Islet precursor cell (in vitro differentiated cells): ENCODE measurements at regions not wholly inside any gene's neighbourhood (a gene's known extent, or its start where the extent isn't known, plus 50 kb on each side); places are given as distances from the start of the nearest gene placed in this dataset.

Experiments used
- DNase-seq: peaks from one replicate; pipeline ENCODE4 v3.0.0-alpha.2; 2018

DNA sequence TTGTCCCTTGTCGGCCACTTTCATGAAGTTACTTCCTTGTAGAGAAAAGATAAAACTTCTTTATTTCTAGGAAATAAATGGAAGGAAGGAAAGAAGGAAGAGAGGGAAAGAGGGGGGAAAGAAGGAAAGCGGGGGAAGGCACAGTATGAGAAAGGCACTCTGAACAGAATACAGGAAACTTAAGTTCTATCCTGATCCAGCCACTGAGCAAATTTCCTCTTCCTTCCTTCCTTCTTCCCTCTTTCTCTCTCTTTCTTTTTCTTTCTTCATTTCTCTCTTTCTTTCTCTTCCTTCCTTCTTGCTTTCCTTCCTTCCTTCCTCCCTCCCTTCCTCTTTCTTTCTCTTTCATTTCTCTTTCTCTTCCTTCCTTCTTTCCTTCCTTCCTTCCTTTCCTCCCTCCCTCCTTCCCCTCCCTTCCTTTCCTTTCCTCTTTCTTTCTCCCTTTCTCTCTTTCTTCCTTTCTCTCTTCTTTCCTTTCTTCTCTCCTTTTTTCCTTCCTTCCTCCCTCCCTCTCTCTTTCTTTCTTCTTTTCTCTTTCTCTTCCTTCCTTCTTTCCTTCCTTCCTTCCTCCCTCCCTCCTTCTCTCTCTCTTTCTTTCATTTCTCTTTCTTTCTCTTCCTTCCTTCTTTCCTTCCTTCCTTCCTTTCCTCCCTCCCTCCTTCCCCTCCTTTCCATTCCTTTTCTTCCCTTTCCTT lies 240.2 kb upstream of the BRINP1 start:
- DNase-seq = no peak

DNA sequence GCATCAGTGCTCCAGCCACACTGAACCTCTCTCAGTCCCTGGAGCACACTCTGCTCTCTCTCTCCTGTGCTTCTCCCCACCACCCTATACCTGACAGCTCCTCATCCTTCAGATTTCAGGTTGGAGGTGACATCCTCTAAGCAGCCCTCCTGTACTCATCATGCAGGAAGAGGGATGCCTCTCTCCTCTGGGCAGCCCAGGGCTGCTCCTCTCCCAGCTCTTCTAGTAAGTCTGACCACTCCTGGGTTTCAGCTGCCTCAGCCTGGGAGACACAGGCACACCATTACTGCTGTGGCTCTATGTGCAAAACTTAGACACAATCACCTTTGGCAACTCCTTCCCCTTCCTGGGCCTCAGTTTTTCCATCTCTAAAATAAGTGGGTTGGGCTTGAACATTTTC lies 232.4 kb upstream of the BRINP1 start:
- no peak for DNase-seq

DNA sequence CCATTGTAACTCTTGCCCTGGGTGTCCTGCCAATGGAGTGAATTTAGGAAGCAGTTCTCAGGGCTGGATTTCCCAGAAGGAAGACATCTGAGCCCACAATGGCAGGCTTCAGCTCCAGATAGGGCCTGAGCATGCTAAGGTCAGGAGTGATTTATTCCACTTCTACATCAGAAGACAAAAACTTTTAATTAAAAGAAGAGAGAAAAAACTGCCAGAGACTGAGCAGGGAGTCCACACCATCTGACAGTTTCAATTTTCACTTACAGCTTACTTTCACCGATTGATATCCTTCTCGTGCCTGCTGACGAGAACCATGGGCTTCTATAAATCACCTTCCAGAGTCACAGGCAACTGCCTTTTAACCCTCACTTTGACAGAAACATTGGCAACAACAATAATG lies 228.3 kb upstream of the BRINP1 start:
- DNase-seq = no peak

DNA sequence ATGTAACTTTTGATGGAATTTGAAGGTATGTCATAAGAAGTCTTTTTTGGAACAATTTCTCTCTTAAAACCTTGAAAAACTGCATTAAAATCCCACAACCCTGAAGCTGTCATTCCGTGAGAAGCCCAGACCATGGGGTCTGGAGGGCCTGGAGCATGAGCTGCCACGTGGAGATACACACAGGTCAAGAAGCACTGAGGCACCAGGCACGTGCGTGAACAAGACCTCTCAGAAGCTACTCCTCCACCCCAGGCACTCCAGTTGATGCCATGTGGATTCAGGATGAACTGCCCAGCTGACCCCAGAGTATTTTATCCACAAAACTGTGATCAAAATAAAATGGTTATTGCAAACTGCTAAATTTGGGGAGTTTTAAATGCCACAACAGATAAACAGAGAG lies 227.5 kb upstream of the BRINP1 start:
- no peak for DNase-seq

DNA sequence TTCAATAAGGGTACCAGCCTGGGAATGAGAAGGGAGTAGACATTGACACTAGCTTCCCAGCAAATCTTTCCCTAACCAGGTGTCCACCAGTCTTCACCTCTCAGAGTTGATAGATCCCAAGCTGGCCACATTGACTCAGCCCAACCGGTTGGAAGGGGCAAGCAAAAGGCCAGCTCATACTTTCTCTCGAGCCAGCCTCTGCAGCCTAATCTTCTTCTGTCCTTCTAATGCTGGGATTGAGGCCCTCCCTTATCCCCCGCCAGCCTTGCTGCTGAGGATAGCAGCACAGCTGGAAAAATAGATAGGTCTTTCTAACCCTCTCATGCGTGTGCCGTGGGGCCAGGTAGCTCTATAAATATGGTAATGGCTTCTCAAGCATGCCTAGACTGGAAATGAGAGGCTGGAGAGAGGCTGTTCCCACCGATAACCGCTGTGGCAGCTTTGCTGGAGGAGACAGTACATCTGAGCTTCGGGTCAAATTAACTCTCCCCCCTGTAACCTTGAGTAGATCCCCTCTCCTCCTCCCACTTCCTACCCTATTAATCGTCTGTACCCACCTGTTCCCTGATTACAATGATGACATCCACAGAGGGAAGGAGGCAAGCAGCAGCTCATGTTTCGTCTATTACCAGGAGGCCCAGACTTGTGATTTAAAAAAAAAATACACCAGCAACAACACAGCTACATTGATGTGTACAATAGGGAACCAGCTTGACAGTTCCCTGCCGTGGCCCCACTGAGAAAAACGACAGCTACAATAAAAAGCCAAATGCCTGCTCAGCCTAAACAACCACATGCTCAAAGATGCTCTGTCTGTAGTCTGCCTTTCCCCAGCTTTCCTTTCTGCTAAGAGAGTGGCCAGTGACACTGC lies 219.9 kb upstream of the BRINP1 start:
- DNase-seq = no peak

DNA sequence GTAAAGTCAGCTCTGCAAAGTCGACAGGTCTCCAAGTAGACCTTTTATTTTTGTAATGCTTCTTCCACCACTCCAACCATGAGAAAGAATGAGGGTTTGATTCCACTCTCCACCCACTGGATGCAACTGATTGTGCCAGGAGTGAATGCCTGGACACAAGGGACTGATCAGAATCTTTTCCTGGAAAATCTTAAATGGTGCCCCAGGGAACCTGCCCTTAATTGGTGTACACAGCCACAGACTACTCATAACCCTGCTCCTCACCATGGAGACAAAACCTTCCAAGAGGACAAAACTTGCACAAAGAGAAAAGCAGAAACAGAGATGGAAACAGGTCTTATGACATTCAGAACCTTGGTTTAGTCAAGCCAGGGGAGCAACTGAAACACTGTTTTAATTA lies 208.6 kb upstream of the BRINP1 start:
- DNase-seq = no peak

- peak; percentile 59 for DNase-seq
Measured at GRCh38 chr9:119559986-119560385, 190.8 kb upstream of the BRINP1 start.

- no peak for DNase-seq
Measured at GRCh38 chr9:119559056-119559455, 189.8 kb upstream of the BRINP1 start.

GRCh38 chr9:119556129-119556875 lies 187.1 kb upstream of the BRINP1 start:
- peak; percentile 91 for DNase-seq

- no peak for DNase-seq
Measured at GRCh38 chr9:119544492-119544891, 175.3 kb upstream of the BRINP1 start.

- DNase-seq = no peak
Measured at GRCh38 chr9:119537138-119537537, 167.9 kb upstream of the BRINP1 start.

GRCh38 chr9:119533504-119533903 lies 164.3 kb upstream of the BRINP1 start:
- peak; percentile 51 for DNase-seq

- no peak for DNase-seq
Measured at GRCh38 chr9:119526698-119527097, 157.5 kb upstream of the BRINP1 start.

- DNase-seq = no peak
Measured at GRCh38 chr9:119523508-119523907, 154.3 kb upstream of the BRINP1 start.

DNA sequence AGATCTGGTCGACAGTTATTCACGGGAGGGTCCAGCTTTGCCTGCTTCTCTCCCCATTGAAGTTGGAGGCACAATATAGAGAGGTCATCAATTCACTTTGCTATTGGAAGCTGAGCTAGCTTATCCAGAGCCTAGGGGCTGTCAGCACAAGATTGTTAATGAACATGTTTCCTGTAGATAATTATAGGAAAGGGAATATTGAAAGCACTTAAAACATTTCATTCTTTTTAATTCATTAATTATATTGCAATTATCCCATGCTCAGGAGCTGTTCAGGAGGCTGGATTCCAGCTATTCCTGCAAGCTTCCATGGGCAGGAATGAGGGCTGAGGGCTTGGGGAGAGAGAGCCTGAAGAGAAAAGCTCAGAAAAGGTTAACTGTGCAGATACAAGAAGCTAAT lies 153.1 kb upstream of the BRINP1 start:
- DNase-seq = no peak

DNA sequence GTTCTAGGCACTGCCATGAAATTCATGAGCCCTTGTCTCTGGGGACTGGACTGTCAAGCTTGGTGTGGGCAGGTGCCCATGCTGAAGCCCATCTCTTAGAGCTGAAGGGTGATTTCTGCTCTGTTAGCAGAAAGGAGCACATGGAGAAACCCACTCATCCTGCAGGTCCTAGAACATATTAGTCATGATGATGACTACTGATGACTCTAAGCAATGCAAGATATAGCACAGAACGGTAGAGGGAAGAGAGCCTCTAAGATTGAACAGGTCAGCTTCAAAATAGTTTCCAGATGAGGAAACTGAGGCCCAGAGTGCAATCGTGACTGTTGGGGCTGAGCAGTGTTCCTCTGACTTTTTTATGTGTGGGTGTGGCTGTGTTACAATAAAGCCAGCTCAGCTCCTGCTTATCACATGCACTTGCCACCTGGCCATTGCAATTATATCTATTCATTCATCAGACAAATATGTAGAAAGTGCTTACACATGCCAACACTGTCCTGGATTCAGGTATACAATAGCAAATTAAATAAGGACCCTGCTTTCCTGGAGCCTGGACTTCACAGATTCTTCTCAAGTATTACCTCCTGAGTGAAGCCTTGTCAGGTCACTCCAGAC lies 140.2 kb upstream of the BRINP1 start:
- no peak for DNase-seq

- no peak for DNase-seq
Measured at GRCh38 chr9:119501374-119501773, 132.1 kb upstream of the BRINP1 start.

GRCh38 chr9:119500072-119500771 lies 131.0 kb upstream of the BRINP1 start:
- peak; percentile 54 for DNase-seq

- no peak for DNase-seq
Measured at GRCh38 chr9:119487118-119487827, 118.0 kb upstream of the BRINP1 start.

DNA sequence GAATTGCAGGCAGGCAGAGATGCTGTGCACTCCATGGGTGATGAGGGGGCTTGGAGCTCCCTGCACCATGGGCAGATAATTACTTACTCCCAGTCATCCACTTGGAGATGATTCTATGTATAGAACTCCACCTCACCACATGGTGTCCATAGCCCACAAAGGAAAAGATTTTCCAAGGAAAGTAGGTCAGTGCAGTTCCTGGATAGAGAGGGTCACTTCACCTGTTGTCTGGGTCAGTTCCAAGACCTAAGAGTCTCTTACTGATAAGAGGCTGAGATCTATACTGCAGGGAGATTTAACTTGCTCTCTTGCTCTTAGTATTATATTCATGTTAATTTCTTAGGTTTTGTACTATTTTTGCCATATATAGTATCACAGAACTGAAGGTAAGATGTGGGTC lies 113.9 kb upstream of the BRINP1 start:
- no peak for DNase-seq

DNA sequence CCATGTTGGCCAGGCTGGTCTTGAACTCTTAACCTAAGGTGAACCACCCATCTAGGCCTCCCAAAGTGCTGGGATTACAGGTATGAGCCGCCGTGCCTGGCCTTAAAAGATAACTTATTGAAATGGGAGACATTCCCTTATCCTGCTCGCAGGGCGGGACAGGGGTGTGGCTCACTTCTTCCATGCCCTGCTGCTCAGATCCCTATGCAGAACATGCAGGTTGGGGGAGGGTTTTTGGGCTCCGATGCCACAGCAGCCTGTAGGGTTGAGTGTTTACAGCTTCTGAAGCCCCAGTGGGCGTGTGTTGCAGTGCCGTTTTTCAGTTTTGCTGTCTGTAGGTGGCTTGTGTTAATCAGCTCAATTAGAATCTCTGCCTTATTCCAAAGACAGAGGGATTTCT lies 108.0 kb upstream of the BRINP1 start:
- no peak for DNase-seq

GRCh38 chr9:119458068-119458467 lies 88.8 kb upstream of the BRINP1 start:
- DNase-seq = no peak
